GM18507 (cell line): ENCODE measurements at regions not wholly inside any gene's neighbourhood (a gene's known extent, or its start where the extent isn't known, plus 50 kb on each side); places are given as distances from the start of the nearest gene placed in this dataset.
"Not testable (repeated sequence)": the region's sequence is repeated elsewhere in the genome, so short reads cannot be mapped to it uniquely, and the experiment has no call there.

Experiments used
- DNase-seq: peaks from one replicate; pipeline ENCODE4 v3.0.0; 2011; ENCODE audit warnings: low read depth; ENCODE audit not compliant: insufficient read length; ENCODE audit errors: extremely low spot score
- FAIRE-seq: peaks from 2 replicates; lab custom pipeline; 2011; peaks lifted over from hg19 to GRCh38; lab: Jason Lieb, UNC

- DNase-seq = no peak
- FAIRE-seq = no peak
These were observed 448.2 kb downstream of the PPARGC1A start for GRCh38 chr4:23441530-23442069.

- DNase-seq = no peak
- no peak for FAIRE-seq
These were observed 451.1 kb downstream of the PPARGC1A start for GRCh38 chr4:23438764-23439163.

GRCh38 chr4:23429497-23429896 lies 460.4 kb downstream of the PPARGC1A start:
- FAIRE-seq (no peak), DNase-seq (no peak)

- no peak for DNase-seq
- FAIRE-seq = no peak
These were observed 464.3 kb downstream of the PPARGC1A start for GRCh38 chr4:23425570-23425969.

- FAIRE-seq (no peak), DNase-seq (no peak)
These were observed 466.3 kb downstream of the PPARGC1A start for GRCh38 chr4:23423540-23423939.

GRCh38 chr4:23422878-23423277 lies 467.0 kb downstream of the PPARGC1A start:
- DNase-seq = no peak
- no peak for FAIRE-seq

GRCh38 chr4:23413631-23414030 lies 476.2 kb downstream of the PPARGC1A start:
- no peak for FAIRE-seq
- DNase-seq = no peak

- FAIRE-seq = no peak
- DNase-seq = no peak
These were observed 477.1 kb downstream of the PPARGC1A start for GRCh38 chr4:23412701-23413100.

- not testable (repeated sequence) for FAIRE-seq, DNase-seq
These were observed 480.9 kb downstream of the PPARGC1A start for GRCh38 chr4:23408913-23409312.

- DNase-seq = no peak
- no peak for FAIRE-seq
These were observed 488.3 kb downstream of the PPARGC1A start for GRCh38 chr4:23401572-23401971.

- FAIRE-seq (no peak), DNase-seq (no peak)
These were observed 496.9 kb downstream of the PPARGC1A start for GRCh38 chr4:23392860-23393458.

GRCh38 chr4:23390246-23390645 lies 499.6 kb downstream of the PPARGC1A start:
- no peak for FAIRE-seq

GRCh38 chr4:23388699-23389395 lies 501.0 kb downstream of the PPARGC1A start:
- DNase-seq = no peak
- no peak for FAIRE-seq

More at GRCh38 chr4:23390246-23390645, 499.6 kb downstream of the PPARGC1A start:
- DNase-seq = no peak

- DNase-seq = no peak
- no peak for FAIRE-seq
These were observed 501.6 kb downstream of the PPARGC1A start for GRCh38 chr4:23388255-23388654.

GRCh38 chr4:23384741-23385140 lies 505.1 kb downstream of the PPARGC1A start:
- FAIRE-seq (no peak), DNase-seq (no peak)

- FAIRE-seq (no peak), DNase-seq (no peak)
These were observed 507.0 kb downstream of the PPARGC1A start for GRCh38 chr4:23382879-23383278.

GRCh38 chr4:23374259-23374658 lies 515.6 kb downstream of the PPARGC1A start:
- DNase-seq (no peak), FAIRE-seq (no peak)

GRCh38 chr4:23373261-23373660 lies 516.6 kb downstream of the PPARGC1A start:
- DNase-seq (no peak), FAIRE-seq (no peak)

GRCh38 chr4:23371533-23371932 lies 518.3 kb downstream of the PPARGC1A start:
- DNase-seq (no peak), FAIRE-seq (no peak)

GRCh38 chr4:23369331-23369730 lies 520.5 kb downstream of the PPARGC1A start:
- FAIRE-seq (no peak), DNase-seq (no peak)

- FAIRE-seq (no peak), DNase-seq (no peak)
These were observed 521.7 kb downstream of the PPARGC1A start for GRCh38 chr4:23368081-23368697.
